ENCODE measurements at regions not wholly inside any gene's neighbourhood (a gene's known extent, or its start where the extent isn't known, plus 50 kb on each side); places are given as distances from the start of the nearest gene placed in this dataset.
"Not testable (repeated sequence)": the region's sequence is repeated elsewhere in the genome, so short reads cannot be mapped to it uniquely, and the experiment has no call there.

- peak; percentile 39 to 62 for ATAC-seq
These were observed 98.8 kb upstream of the MB21D2 start for GRCh38 chr3:193016437-193016901.

GRCh38 chr3:193021506-193022010, 103.9 kb upstream of the MB21D2 start:
- DNase-seq (no peak), ATAC-seq (no peak)
- 80% methylated on average over 7 of the region's 7 CpGs for WGBS
- Histone ChIP-seq H3K27me3 (ENCODE audit: control insufficient read depth, insufficient read depth) (no peaks in the 10 kb centered on the region), H3K9me3 (ENCODE audit: control insufficient read depth, low read length) (no peaks in the 10 kb centered on the region), H3K27ac (ENCODE audit: low read length) (no peak overlapping the region), H3K4me1 (ENCODE audit: control insufficient read depth, insufficient read depth, low read length) (no peaks in the 10 kb centered on the region), H3K4me3 (ENCODE audit: low read length) (no peak overlapping the region)
- intact Hi-C loops (cut with DNase I), result no loop called here

More at GRCh38 chr3:193016437-193016901, 98.8 kb upstream of the MB21D2 start:
- Histone ChIP-seq H3K9me3 (ENCODE audit: control insufficient read depth, low read length) (no peaks in the 10 kb centered on the region), H3K27ac (ENCODE audit: low read length) (no peak overlapping the region), H3K4me1 (ENCODE audit: control insufficient read depth, insufficient read depth, low read length) (peaks cover 2% of the 10 kb centered on the region), H3K27me3 (ENCODE audit: control insufficient read depth, insufficient read depth) (no peaks in the 10 kb centered on the region), H3K4me3 (ENCODE audit: low read length) (no peak overlapping the region)
- WGBS, result 21% methylated on average over 7 of the region's 7 CpGs
- DNase-seq, result peak; percentile 28 to 79 (median 79)
- intact Hi-C loops (cut with DNase I), result no loop called here

GRCh38 chr3:193023218-193023617, 105.6 kb upstream of the MB21D2 start:
- no peak for ATAC-seq
- WGBS, result 88% methylated on average over 1 of the region's 1 CpG
- intact Hi-C loops (cut with DNase I), result no loop called here

GRCh38 chr3:193028258-193028657, 110.6 kb upstream of the MB21D2 start:
- no peak overlapping the region for H3K4me3 ChIP-seq (ENCODE audit: low read length)
- 47% methylated on average over 4 of the region's 4 CpGs for WGBS
- DNase-seq (no peak), ATAC-seq (no peak)
- intact Hi-C loops (cut with DNase I), result no loop called here
- no peaks in the 10 kb centered on the region for H3K27me3 ChIP-seq (ENCODE audit: control insufficient read depth, insufficient read depth)
- no peaks in the 10 kb centered on the region for H3K4me1 ChIP-seq (ENCODE audit: control insufficient read depth, insufficient read depth, low read length)
- no peaks in the 10 kb centered on the region for H3K9me3 ChIP-seq (ENCODE audit: control insufficient read depth, low read length)
- no peak overlapping the region for H3K27ac ChIP-seq (ENCODE audit: low read length)

More at GRCh38 chr3:193023218-193023617, 105.6 kb upstream of the MB21D2 start:
- Histone ChIP-seq H3K4me1 (ENCODE audit: control insufficient read depth, insufficient read depth, low read length) (no peaks in the 10 kb centered on the region), H3K4me3 (ENCODE audit: low read length) (no peak overlapping the region), H3K9me3 (ENCODE audit: control insufficient read depth, low read length) (no peaks in the 10 kb centered on the region), H3K27me3 (ENCODE audit: control insufficient read depth, insufficient read depth) (no peaks in the 10 kb centered on the region), H3K27ac (ENCODE audit: low read length) (no peak overlapping the region)
- no peak for DNase-seq

- ATAC-seq, result no peak
These were observed 112.1 kb upstream of the MB21D2 start for GRCh38 chr3:193029800-193030199.

GRCh38 chr3:193030276-193030675, 112.6 kb upstream of the MB21D2 start:
- no peak for ATAC-seq
- Histone ChIP-seq H3K27ac (ENCODE audit: low read length) (no peak overlapping the region), H3K9me3 (ENCODE audit: control insufficient read depth, low read length) (no peaks in the 10 kb centered on the region), H3K4me1 (ENCODE audit: control insufficient read depth, insufficient read depth, low read length) (no peaks in the 10 kb centered on the region), H3K27me3 (ENCODE audit: control insufficient read depth, insufficient read depth) (no peaks in the 10 kb centered on the region), H3K4me3 (ENCODE audit: low read length) (no peak overlapping the region)
- WGBS, result 36% methylated on average over 2 of the region's 2 CpGs
- intact Hi-C loops (cut with DNase I), result no loop called here
- DNase-seq, result no peak

More at GRCh38 chr3:193029800-193030199, 112.1 kb upstream of the MB21D2 start:
- 58% methylated on average over 2 of the region's 2 CpGs for WGBS
- H3K4me3 ChIP-seq (ENCODE audit: low read length), result no peak overlapping the region
- H3K4me1 ChIP-seq (ENCODE audit: control insufficient read depth, insufficient read depth, low read length), result no peaks in the 10 kb centered on the region
- H3K27ac ChIP-seq (ENCODE audit: low read length), result no peak overlapping the region
- H3K9me3 ChIP-seq (ENCODE audit: control insufficient read depth, low read length), result no peaks in the 10 kb centered on the region
- intact Hi-C loops (cut with DNase I), result no loop called here
- no peaks in the 10 kb centered on the region for H3K27me3 ChIP-seq (ENCODE audit: control insufficient read depth, insufficient read depth)
- DNase-seq, result no peak

DNA sequence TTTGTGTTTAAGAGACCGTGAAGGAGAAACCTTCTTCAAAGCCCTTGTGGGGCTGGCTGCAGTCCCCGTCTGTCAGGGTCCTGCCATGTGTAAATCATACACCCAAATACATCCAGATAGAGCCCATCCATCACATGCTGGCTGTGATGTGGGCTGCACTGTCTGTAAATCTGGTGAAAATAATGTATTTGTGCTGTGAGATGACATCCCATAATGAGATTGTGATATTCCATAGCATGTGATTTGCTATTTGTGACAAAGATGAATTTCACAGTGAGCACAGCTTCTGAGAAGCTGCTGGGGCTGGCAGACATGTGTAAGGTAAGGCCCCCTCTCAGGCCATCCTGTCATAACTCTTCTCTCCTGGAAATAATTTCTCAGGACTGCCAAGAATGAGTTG, 114.3 kb upstream of the MB21D2 start:
- Histone ChIP-seq H3K9me3 (ENCODE audit: control insufficient read depth, low read length) (no peaks in the 10 kb centered on the region), H3K27ac (ENCODE audit: low read length) (no peak overlapping the region), H3K27me3 (ENCODE audit: control insufficient read depth, insufficient read depth) (no peaks in the 10 kb centered on the region), H3K4me3 (ENCODE audit: low read length) (no peak overlapping the region), H3K4me1 (ENCODE audit: control insufficient read depth, insufficient read depth, low read length) (no peaks in the 10 kb centered on the region)
- intact Hi-C loops (cut with DNase I), result no loop called here
- 67% methylated on average over 2 of the region's 2 CpGs for WGBS
- DNase-seq (no peak), ATAC-seq (no peak)

GRCh38 chr3:193033226-193033780, 115.6 kb upstream of the MB21D2 start:
- Histone ChIP-seq H3K9me3 (ENCODE audit: control insufficient read depth, low read length) (no peaks in the 10 kb centered on the region), H3K4me1 (ENCODE audit: control insufficient read depth, insufficient read depth, low read length) (no peaks in the 10 kb centered on the region), H3K27ac (ENCODE audit: low read length) (no peak overlapping the region), H3K4me3 (ENCODE audit: low read length) (no peak overlapping the region), H3K27me3 (ENCODE audit: control insufficient read depth, insufficient read depth) (no peaks in the 10 kb centered on the region)
- WGBS, result 94% methylated on average over 7 of the region's 7 CpGs
- DNase-seq (no peak), ATAC-seq (no peak)
- intact Hi-C loops (cut with DNase I), result no loop called here

GRCh38 chr3:193037828-193038227, 120.2 kb upstream of the MB21D2 start:
- H3K27me3 ChIP-seq (ENCODE audit: control insufficient read depth, insufficient read depth); H3K9me3 ChIP-seq (ENCODE audit: control insufficient read depth, low read length); intact Hi-C loops (cut with DNase I); H3K4me3 ChIP-seq (ENCODE audit: low read length); ATAC-seq; DNase-seq; H3K4me1 ChIP-seq (ENCODE audit: control insufficient read depth, insufficient read depth, low read length); H3K27ac ChIP-seq (ENCODE audit: low read length): not testable (repeated sequence)
- 99% methylated on average over 3 of the region's 3 CpGs for WGBS

- H3K4me3 ChIP-seq (ENCODE audit: low read length), result no peak overlapping the region
- WGBS, result 94% methylated on average over 3 of the region's 3 CpGs
- H3K9me3 ChIP-seq (ENCODE audit: control insufficient read depth, low read length), result no peaks in the 10 kb centered on the region
- no peaks in the 10 kb centered on the region for H3K4me1 ChIP-seq (ENCODE audit: control insufficient read depth, insufficient read depth, low read length)
- ATAC-seq, result no peak
- no peak overlapping the region for H3K27ac ChIP-seq (ENCODE audit: low read length)
- H3K27me3 ChIP-seq (ENCODE audit: control insufficient read depth, insufficient read depth), result no peaks in the 10 kb centered on the region
- DNase-seq, result no peak
- intact Hi-C loops (cut with DNase I), result no loop called here
These were observed 121.4 kb upstream of the MB21D2 start for GRCh38 chr3:193039058-193039457.

DNA sequence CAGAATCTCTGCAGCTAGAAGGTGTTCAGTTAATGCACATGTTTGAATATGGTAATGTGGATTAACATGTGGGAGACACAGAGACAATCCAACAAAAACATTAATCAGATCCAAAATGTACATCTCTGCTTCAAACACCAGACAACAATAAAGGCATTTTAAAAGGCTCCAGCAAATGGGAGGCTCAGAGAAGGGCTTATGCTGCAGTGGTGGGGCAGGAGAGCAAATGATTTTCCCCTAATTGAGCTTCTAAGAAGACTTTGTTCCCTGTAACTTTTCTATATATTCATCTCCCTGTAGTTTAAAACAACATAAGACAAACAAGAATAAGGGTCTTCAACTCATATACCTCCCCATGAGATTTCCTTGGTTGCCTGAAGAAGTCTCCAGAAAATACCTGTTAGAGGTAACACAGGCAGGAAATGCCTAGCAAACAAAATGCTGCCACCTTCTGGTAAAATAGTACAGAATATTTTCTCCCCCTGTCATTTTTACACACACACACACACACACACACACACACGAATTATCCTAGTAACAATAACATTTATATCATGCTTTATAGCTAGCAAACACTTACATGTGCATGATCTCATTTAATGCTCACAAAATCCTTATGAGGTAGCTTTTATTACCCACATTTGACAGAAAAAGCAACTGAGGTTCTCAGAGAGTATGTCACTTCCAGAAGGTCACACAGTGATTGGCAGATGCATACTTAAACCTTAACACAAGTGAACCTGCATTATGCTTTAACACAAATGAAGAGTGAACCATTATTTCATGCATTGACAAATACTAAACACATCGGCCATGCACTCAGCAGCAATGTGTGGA, 123.4 kb upstream of the MB21D2 start:
- intact Hi-C loops (cut with DNase I), result loop anchor here (2.0 to 10.0 kb wide), 7 partner anchors 124 to 534 kb away; partner anchors contain the start of gene MB21D2 (in 2 of the 4)
- no peak overlapping the region for H3K27ac ChIP-seq (ENCODE audit: low read length)
- no peaks in the 10 kb centered on the region for H3K27me3 ChIP-seq (ENCODE audit: control insufficient read depth, insufficient read depth)
- H3K4me3 ChIP-seq (ENCODE audit: low read length), result no peak overlapping the region
- H3K9me3 ChIP-seq (ENCODE audit: control insufficient read depth, low read length), result no peaks in the 10 kb centered on the region
- H3K4me1 ChIP-seq (ENCODE audit: control insufficient read depth, insufficient read depth, low read length), result no peaks in the 10 kb centered on the region
- ATAC-seq (no peak), DNase-seq (no peak)
- WGBS, result 35% methylated on average over 2 of the region's 2 CpGs

All from right cardiac atrium (tissue), 5 donors.